Endothelial cell (in vitro differentiated cells): ENCODE measurements at regions not wholly inside any gene's neighbourhood (a gene's known extent, or its start where the extent isn't known, plus 50 kb on each side); places are given as distances from the start of the nearest gene placed in this dataset.
"Not testable (repeated sequence)": the region's sequence is repeated elsewhere in the genome, so short reads cannot be mapped to it uniquely, and the experiment has no call there.

Experiments used
- DNase-seq: peaks from one replicate; pipeline ENCODE4 v3.0.0; 2021; ENCODE audit warnings: low spot score
- H3K27ac Mint-ChIP-seq: one replicate; pipeline ENCODE4 v1.8.0; 2021; ENCODE audit warnings: mixed read lengths, inconsistent platforms; ENCODE audit not compliant: unreplicated experiment
- H3K27me3 Mint-ChIP-seq: one replicate; pipeline ENCODE4 v1.8.0; 2021; ENCODE audit warnings: mild to moderate bottlenecking, moderate library complexity, mixed read lengths, inconsistent platforms; ENCODE audit not compliant: unreplicated experiment
- H3K36me3 Mint-ChIP-seq: one replicate; pipeline ENCODE4 v1.8.0; 2021; ENCODE audit warnings: mild to moderate bottlenecking, low read depth, mixed read lengths, inconsistent platforms; ENCODE audit not compliant: unreplicated experiment
- H3K4me1 Mint-ChIP-seq: one replicate; pipeline ENCODE4 v1.8.0; 2021; ENCODE audit warnings: mild to moderate bottlenecking, mixed read lengths, inconsistent platforms; ENCODE audit not compliant: unreplicated experiment
- H3K4me3 Mint-ChIP-seq: one replicate; pipeline ENCODE4 v1.8.0; 2021; ENCODE audit warnings: mild to moderate bottlenecking, mixed read lengths, inconsistent platforms; ENCODE audit not compliant: unreplicated experiment
- H3K9me3 Mint-ChIP-seq: one replicate; pipeline ENCODE4 v1.8.0; 2021; ENCODE audit warnings: mixed read lengths, inconsistent platforms; ENCODE audit not compliant: unreplicated experiment
- TF ChIP-seq, protein P1 (sequence below): fragments of 200-600 bp; sonication (generic); IDR thresholded peaks from one replicate; pipeline ENCODE4 v1.5.0; 2021; ENCODE audit warnings: antibody characterized with exemption; ENCODE audit not compliant: unreplicated experiment

DNA sequence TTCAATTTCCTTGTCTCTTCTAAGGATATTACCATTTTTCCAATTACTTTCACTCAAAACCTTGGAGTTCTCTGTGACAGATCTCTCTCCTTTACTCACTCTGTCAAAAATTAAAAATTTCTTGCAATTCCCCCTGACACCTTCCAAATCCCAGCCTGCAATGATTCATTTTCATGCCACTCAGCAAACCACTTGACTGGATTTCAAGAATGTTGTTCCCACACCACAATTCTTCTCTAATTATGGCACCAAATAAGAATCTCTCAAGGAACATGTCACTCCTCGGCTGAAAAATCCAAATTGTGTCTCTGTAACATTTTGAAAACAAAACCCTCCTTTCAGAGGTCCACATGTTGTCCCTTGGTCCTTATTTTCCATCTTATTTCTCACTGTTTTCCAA, 438.9 kb upstream of the ZP4 start:
- Mint-ChIP-seq H3K36me3 (no peaks in the 10 kb centered on the region), H3K27ac (no peak overlapping the region), H3K4me1 (no peaks in the 10 kb centered on the region), H3K4me3 (no peak overlapping the region), H3K27me3 (peaks cover 2% of the 10 kb centered on the region), H3K9me3 (no peaks in the 10 kb centered on the region)
- no peak for DNase-seq
- TF ChIP-seq, protein P1, sequence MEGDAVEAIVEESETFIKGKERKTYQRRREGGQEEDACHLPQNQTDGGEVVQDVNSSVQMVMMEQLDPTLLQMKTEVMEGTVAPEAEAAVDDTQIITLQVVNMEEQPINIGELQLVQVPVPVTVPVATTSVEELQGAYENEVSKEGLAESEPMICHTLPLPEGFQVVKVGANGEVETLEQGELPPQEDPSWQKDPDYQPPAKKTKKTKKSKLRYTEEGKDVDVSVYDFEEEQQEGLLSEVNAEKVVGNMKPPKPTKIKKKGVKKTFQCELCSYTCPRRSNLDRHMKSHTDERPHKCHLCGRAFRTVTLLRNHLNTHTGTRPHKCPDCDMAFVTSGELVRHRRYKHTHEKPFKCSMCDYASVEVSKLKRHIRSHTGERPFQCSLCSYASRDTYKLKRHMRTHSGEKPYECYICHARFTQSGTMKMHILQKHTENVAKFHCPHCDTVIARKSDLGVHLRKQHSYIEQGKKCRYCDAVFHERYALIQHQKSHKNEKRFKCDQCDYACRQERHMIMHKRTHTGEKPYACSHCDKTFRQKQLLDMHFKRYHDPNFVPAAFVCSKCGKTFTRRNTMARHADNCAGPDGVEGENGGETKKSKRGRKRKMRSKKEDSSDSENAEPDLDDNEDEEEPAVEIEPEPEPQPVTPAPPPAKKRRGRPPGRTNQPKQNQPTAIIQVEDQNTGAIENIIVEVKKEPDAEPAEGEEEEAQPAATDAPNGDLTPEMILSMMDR = no peak

- not testable (repeated sequence) for H3K4me3 Mint-ChIP-seq, H3K4me1 Mint-ChIP-seq, H3K9me3 Mint-ChIP-seq, H3K27me3 Mint-ChIP-seq, DNase-seq, H3K27ac Mint-ChIP-seq, H3K36me3 Mint-ChIP-seq
Observed at GRCh38 chr1:238327033-238327432, 436.3 kb upstream of the ZP4 start.

GRCh38 chr1:238326479-238326878, 435.8 kb upstream of the ZP4 start:
- H3K4me1 Mint-ChIP-seq, H3K27ac Mint-ChIP-seq, H3K36me3 Mint-ChIP-seq, H3K4me3 Mint-ChIP-seq, H3K9me3 Mint-ChIP-seq, H3K27me3 Mint-ChIP-seq, DNase-seq: not testable (repeated sequence)

DNA sequence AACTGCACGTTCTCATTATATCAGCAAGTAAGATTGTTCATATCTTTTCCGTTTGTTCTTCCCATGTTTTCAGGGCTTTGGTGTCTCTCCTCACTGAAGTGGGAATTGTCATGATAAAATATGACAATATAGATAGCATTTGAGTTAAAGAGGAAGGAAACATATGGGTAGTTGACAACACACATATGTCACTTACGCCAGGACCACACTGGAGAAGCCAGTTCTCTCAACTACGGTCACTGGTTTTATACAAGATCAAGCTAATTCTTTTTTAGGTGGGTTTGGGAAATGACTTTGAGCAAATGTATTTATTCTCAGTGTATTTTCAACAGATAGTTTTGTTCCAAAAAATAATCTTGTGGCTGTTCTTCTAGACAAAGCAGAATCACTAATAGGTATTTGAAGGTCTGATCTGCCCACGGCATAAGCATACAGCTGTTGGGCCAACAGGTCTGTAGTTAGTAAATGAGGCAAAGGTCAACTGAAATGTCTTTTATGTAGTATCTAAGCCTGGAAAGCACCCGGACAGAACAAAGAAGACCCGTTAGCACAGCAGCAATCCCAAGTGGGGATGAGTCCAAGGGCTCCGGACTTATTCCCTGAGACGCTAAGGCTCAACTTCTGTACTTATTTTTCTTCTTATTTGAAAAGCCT, 433.6 kb upstream of the ZP4 start:
- peaks cover 2% of the 10 kb centered on the region for H3K27me3 Mint-ChIP-seq
- no peaks in the 10 kb centered on the region for H3K4me1 Mint-ChIP-seq
- TF ChIP-seq, protein P1 = no peak
- no peak for DNase-seq
- H3K9me3 Mint-ChIP-seq = no peaks in the 10 kb centered on the region
- H3K4me3 Mint-ChIP-seq = no peak overlapping the region
- H3K27ac Mint-ChIP-seq = no peak overlapping the region
- no peaks in the 10 kb centered on the region for H3K36me3 Mint-ChIP-seq

DNA sequence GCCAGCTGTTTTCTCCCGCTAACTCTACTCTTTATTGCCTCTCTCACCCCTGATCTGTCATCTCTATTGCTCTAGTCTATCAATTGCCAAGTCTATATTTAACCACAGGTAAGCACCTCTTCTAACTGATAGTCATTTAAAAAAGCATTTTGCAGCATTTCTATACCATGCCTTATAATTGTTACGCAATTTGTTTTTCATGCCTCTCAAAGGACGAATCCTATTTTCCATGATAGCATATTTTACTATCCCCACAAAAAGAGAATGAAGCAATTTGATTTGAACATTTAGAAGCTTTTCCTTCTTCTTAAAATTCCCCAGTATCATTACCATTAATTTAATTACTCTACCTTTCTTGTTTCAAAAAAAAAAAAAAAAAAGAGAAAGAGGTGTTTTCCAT, 432.8 kb upstream of the ZP4 start:
- Mint-ChIP-seq H3K4me3 (no peak overlapping the region), H3K27me3 (peaks cover 2% of the 10 kb centered on the region), H3K36me3 (no peaks in the 10 kb centered on the region), H3K9me3 (no peaks in the 10 kb centered on the region), H3K27ac (no peak overlapping the region), H3K4me1 (no peaks in the 10 kb centered on the region)
- TF ChIP-seq, protein P1 = no peak
- no peak for DNase-seq

GRCh38 chr1:238319957-238320356, 429.2 kb upstream of the ZP4 start:
- H3K27ac Mint-ChIP-seq = no peak overlapping the region
- no peak overlapping the region for H3K4me3 Mint-ChIP-seq
- H3K36me3 Mint-ChIP-seq = no peaks in the 10 kb centered on the region
- no peak for DNase-seq
- no peaks in the 10 kb centered on the region for H3K9me3 Mint-ChIP-seq
- no peaks in the 10 kb centered on the region for H3K4me1 Mint-ChIP-seq
- TF ChIP-seq, protein P1 = no peak
- H3K27me3 Mint-ChIP-seq = no peaks in the 10 kb centered on the region
